ENCODE measurements at regions not wholly inside any gene's neighbourhood (a gene's known extent, or its start where the extent isn't known, plus 50 kb on each side); places are given as distances from the start of the nearest gene placed in this dataset.

DNA sequence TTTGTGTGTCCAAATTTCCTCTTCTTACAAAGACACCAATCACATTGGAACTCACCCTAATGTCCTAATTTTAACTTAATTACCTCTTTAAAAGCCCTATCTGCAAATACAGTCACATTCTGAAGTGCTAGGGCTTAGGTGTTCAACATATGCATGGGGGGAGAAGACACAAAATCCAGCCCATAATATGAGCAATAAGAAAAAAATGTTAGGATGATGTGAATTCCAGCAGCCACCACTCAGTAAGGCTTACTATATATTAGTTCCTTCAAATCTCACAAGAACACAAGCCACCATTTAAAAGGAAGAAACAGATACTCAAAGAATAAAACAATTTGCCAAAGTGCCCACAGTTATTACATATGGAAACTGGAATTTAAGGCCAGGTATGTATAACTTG, 285.7 kb downstream of the EPHA4 start (continued):
- TF ChIP-seq NKRF (IDR thresholded peaks at IDR 0.05; ENCODE audit: borderline replicate concordance), result no peak
- TF ChIP-seq SFPQ (IDR thresholded peaks at IDR 0.05; ENCODE audit: low read depth, low read length), result no peak
- no peak for TF ChIP-seq KLF6 (CRISPR knock-in tag; IDR thresholded peaks at IDR 0.05; ENCODE audit: borderline replicate concordance)
- TF ChIP-seq FOS (IDR thresholded peaks at IDR 0.05; ENCODE audit: extremely low read depth, insufficient read length), result no peak
- TF ChIP-seq EP300 (IDR thresholded peaks at IDR 0.05; ENCODE audit: low read length), result no peak
- TF ChIP-seq NFIC (IDR thresholded peaks at IDR 0.05), result no peak
- no peak for TF ChIP-seq ZFP30 (CRISPR knock-in tag; IDR thresholded peaks at IDR 0.05; ENCODE audit: borderline replicate concordance)
- TF ChIP-seq PML (IDR thresholded peaks at IDR 0.05; ENCODE audit: low read length), result no peak
- no peak for TF ChIP-seq HCFC1 (IDR thresholded peaks at IDR 0.05; ENCODE audit: low read depth, low read length)
- TF ChIP-seq TSHZ1 (CRISPR knock-in tag; IDR thresholded peaks at IDR 0.05), result no peak
- TF ChIP-seq HBP1 (CRISPR knock-in tag; IDR thresholded peaks at IDR 0.05), result no peak

Data from K562 (cell line).